Liver (tissue), 8 donors: ENCODE measurements at regions not wholly inside any gene's neighbourhood (a gene's known extent, or its start where the extent isn't known, plus 50 kb on each side); places are given as distances from the start of the nearest gene placed in this dataset.

Experiments used
- DNase-seq: peaks from one replicate; pipeline ENCODE4 v3.0.0-alpha.2; 2017; ENCODE audit warnings: low spot score
- H3K27ac ChIP-seq, 2 donors: one replicate each; pipeline ENCODE4 v1.7.0; 2013; ENCODE audit warnings: inconsistent platforms in 2 of 2, low read length in 2 of 2, control low read depth in 1 of 2, low read depth in 1 of 2, mild to moderate bottlenecking in 1 of 2
- H3K27me3 ChIP-seq, 4 donors: one replicate each; pipeline versions ENCODE4 v1.6.1 to v1.7.0; 2013; ENCODE audit warnings: low read length in 3 of 4, inconsistent platforms in 1 of 4, mild to moderate bottlenecking in 1 of 4, moderate library complexity in 1 of 4; ENCODE audit not compliant: control insufficient read depth in 4 of 4, insufficient read depth in 4 of 4
- H3K36me3 ChIP-seq, 4 donors: one replicate each; pipeline versions ENCODE4 v1.6.1 to v1.7.0; 2013; ENCODE audit warnings: low read length in 3 of 4, mild to moderate bottlenecking in 3 of 4, low read depth in 1 of 4, moderate library complexity in 1 of 4; ENCODE audit not compliant: control insufficient read depth in 4 of 4, insufficient read depth in 3 of 4
- H3K4me1 ChIP-seq, 4 donors: one replicate each; pipeline versions ENCODE4 v1.6.1 to v1.7.0; 2013; ENCODE audit warnings: low read length in 3 of 4, mild to moderate bottlenecking in 3 of 4, moderate library complexity in 1 of 4; ENCODE audit not compliant: control insufficient read depth in 4 of 4, insufficient read depth in 4 of 4
- H3K4me3 ChIP-seq, 3 donors: one replicate each; pipeline versions ENCODE4 v1.6.1 to v1.7.0; 2013; ENCODE audit warnings: low read length in 3 of 3, control low read depth in 1 of 3, low read depth in 1 of 3, mild to moderate bottlenecking in 1 of 3
- H3K9ac ChIP-seq, 2 donors: one replicate each; pipeline ENCODE4 v1.7.0; 2013; ENCODE audit warnings: low read length in 2 of 2, mild to moderate bottlenecking in 2 of 2, moderate library complexity in 2 of 2, control low read depth in 1 of 2, low read depth in 1 of 2
- H3K9me3 ChIP-seq, 4 donors: one replicate each; pipeline versions ENCODE4 v1.6.1 to v1.7.0; 2013; ENCODE audit warnings: low read length in 3 of 4; ENCODE audit not compliant: control insufficient read depth in 4 of 4
- ATF3 ChIP-seq: IDR thresholded peaks from 2 replicates; pipeline ENCODE4 v1.6.1; 2016; ENCODE audit warnings: antibody characterized with exemption
- EGR1 ChIP-seq, 2 donors: IDR thresholded peaks; 2 replicates each; pipeline ENCODE4 v1.6.1; 2016 to 2018; ENCODE audit warnings: antibody characterized with exemption in 2 of 2, low read depth in 2 of 2
- FOXA1 ChIP-seq: IDR thresholded peaks from 2 replicates; pipeline ENCODE4 v1.6.1; 2016; ENCODE audit warnings: antibody characterized with exemption
- GABPA ChIP-seq, 2 donors: IDR thresholded peaks in 1 of 2; conservative IDR thresholded peaks in 1 of 2; 2 replicates each; pipeline ENCODE4 v1.6.1; 2016; ENCODE audit warnings: antibody characterized with exemption in 2 of 2, mild to moderate bottlenecking in 1 of 2, moderate library complexity in 1 of 2
- HNF4A ChIP-seq, 2 donors: conservative IDR thresholded peaks; 2 replicates each; pipeline ENCODE4 v1.6.1; 2016; ENCODE audit warnings: antibody characterized with exemption in 2 of 2, mild to moderate bottlenecking in 2 of 2
- HNF4G ChIP-seq: IDR thresholded peaks from 2 replicates; pipeline ENCODE4 v1.6.1; 2016; ENCODE audit warnings: antibody characterized with exemption
- JUND ChIP-seq, 2 donors: IDR thresholded peaks; 2 replicates each; pipeline ENCODE4 v1.6.1; 2016; ENCODE audit warnings: antibody characterized with exemption in 2 of 2
- NR2F2 ChIP-seq: IDR thresholded peaks from 2 replicates; pipeline ENCODE4 v1.6.1; 2016; ENCODE audit warnings: antibody characterized with exemption
- RAD21 ChIP-seq, 2 donors: IDR thresholded peaks; 2 replicates each; pipeline ENCODE4 v1.6.1; 2016; ENCODE audit warnings: antibody characterized with exemption in 2 of 2, mild to moderate bottlenecking in 2 of 2
- REST ChIP-seq: IDR thresholded peaks from 2 replicates; pipeline ENCODE4 v1.6.1; 2016; ENCODE audit warnings: antibody characterized with exemption, mild to moderate bottlenecking
- RXRA ChIP-seq, 2 donors: IDR thresholded peaks; 2 replicates each; pipeline ENCODE4 v1.6.1; 2017 to 2018; ENCODE audit warnings: antibody characterized with exemption in 2 of 2, mild to moderate bottlenecking in 1 of 2
- SP1 ChIP-seq: IDR thresholded peaks from 2 replicates; pipeline ENCODE4 v1.6.1; 2018; ENCODE audit warnings: antibody characterized with exemption, mild to moderate bottlenecking
- TAF1 ChIP-seq: conservative IDR thresholded peaks from 2 replicates; pipeline ENCODE4 v1.6.1; 2016; ENCODE audit warnings: antibody characterized with exemption, mild to moderate bottlenecking
- YY1 ChIP-seq: IDR thresholded peaks from 2 replicates; pipeline ENCODE4 v1.6.1; 2016; ENCODE audit warnings: antibody characterized with exemption, mild to moderate bottlenecking
- ZBTB33 ChIP-seq: IDR thresholded peaks from 2 replicates; pipeline ENCODE4 v1.6.1; 2016; ENCODE audit warnings: antibody characterized with exemption
- WGBS: extraction: QIAGEN DNeasy Blood & Tissue Kit; methylation state at CpG from one replicate; pipeline ENCODE4 v1.1.7; 2013; 5-methylcytosine and 5-hydroxymethylcytosine counted together
- TF ChIP-seq, protein P1 (sequence below): fragments of 150-350 bp; IDR thresholded peaks from 2 replicates; pipeline ENCODE4 v1.5.1; 2017; ENCODE audit warnings: improper control_type of control experiment, low read depth, low read length; ENCODE audit not compliant: missing input control
- donor health status: healthy.
- donor health status: healthy.
- donor health status: healthy.
- donor health status: healthy.
- donor health status: healthy.

DNA sequence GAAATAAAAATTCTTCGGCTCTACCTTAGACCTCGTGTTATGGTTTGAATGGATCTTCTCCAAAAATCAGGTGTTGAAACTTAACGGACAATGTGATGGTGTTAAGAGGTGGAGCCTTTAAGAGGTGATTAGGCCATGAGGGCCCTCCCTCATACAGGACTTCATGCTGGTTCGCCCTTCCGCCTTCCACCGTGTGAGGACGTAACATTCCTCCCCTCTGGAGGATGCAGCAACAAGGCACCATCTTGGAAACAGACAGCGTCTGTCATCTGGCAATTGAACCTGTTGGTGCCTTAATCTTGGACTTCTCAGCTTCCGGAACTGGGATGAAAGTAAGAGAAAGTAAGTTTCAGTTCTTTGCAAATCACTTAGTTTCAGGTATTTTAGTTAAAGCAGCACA is 126.3 kb upstream of the SPRED2 start (continued):
- TF ChIP-seq, protein P1, sequence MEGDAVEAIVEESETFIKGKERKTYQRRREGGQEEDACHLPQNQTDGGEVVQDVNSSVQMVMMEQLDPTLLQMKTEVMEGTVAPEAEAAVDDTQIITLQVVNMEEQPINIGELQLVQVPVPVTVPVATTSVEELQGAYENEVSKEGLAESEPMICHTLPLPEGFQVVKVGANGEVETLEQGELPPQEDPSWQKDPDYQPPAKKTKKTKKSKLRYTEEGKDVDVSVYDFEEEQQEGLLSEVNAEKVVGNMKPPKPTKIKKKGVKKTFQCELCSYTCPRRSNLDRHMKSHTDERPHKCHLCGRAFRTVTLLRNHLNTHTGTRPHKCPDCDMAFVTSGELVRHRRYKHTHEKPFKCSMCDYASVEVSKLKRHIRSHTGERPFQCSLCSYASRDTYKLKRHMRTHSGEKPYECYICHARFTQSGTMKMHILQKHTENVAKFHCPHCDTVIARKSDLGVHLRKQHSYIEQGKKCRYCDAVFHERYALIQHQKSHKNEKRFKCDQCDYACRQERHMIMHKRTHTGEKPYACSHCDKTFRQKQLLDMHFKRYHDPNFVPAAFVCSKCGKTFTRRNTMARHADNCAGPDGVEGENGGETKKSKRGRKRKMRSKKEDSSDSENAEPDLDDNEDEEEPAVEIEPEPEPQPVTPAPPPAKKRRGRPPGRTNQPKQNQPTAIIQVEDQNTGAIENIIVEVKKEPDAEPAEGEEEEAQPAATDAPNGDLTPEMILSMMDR = no peak
- TF ChIP-seq NR2F2 (no peak), TAF1 (no peak), EGR1 (IDR thresholded peaks at IDR 0.05; ENCODE audit: low read depth in 2 of 2) (no peak), YY1 (no peak), FOXA1 (no peak)

GRCh38 chr2:65557616-65558573 is 125.5 kb upstream of the SPRED2 start:
- WGBS = 94% methylated on average over 5 of the region's 5 CpGs
- Histone ChIP-seq H3K4me3 (no peak overlapping the region), H3K36me3 (no peaks in the 10 kb centered on the region), H3K9ac (no peak overlapping the region), H3K9me3 (no peaks in the 10 kb centered on the region), H3K27me3 (no peaks in the 10 kb centered on the region), H3K4me1 (peaks cover 0 to 6% (median 2%) of the 10 kb centered on the region in 4 donors), H3K27ac (no peak overlapping the region)
- TF ChIP-seq HNF4G (no peak), GABPA (IDR thresholded peaks at IDR 0.05 in 1 of 2, conservative IDR thresholded peaks at IDR 0.05 in 1 of 2) (no peak), ZBTB33 (no peak), TAF1 (no peak), EGR1 (IDR thresholded peaks at IDR 0.05; ENCODE audit: low read depth in 2 of 2) (no peak), HNF4A (conservative IDR thresholded peaks at IDR 0.05) (no peak), FOXA1 (no peak), SP1 (no peak), JUND (IDR thresholded peaks at IDR 0.05) (no peak), ATF3 (no peak), YY1 (no peak), RAD21 (IDR thresholded peaks at IDR 0.05) (no peak), NR2F2 (no peak), RXRA (IDR thresholded peaks at IDR 0.05) (no peak), REST (no peak)
- TF ChIP-seq, protein P1 = no peak
- no peak for DNase-seq
